HG03135 (cell line): ENCODE measurements at regions not wholly inside any gene's neighbourhood (a gene's known extent, or its start where the extent isn't known, plus 50 kb on each side); places are given as distances from the start of the nearest gene placed in this dataset.

Source experiments
- ATAC-seq: cut with Tn5 transposase; IDR thresholded peaks from one replicate; pipeline ENCODE4 v1.9.1; 2021; ENCODE audit warnings: mild to moderate bottlenecking, moderate library complexity; ENCODE audit not compliant: unreplicated experiment

DNA sequence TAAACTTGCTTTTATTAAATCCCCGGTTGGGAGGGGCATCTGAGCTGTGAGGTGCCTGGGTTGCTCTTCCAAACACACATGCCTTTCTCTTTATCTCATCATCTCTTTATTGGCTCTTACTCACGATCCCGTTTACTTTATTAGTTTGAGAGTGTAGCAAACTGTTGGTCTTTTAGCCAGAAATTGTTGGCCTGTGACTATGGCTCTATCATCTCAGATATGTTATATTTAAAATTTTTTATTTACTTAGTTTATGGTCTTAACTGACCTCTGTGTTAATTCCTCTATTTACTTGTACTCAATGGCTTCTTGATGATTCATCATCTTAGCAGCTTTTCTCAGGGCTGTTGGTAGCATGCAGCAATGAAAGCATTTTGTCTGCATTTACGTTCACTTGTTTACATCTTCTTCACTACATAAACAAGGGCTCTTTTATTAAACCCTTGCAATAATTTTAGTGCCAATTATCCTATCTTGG is 408.4 kb downstream of the HRH4 start:
- ATAC-seq: no peak

DNA sequence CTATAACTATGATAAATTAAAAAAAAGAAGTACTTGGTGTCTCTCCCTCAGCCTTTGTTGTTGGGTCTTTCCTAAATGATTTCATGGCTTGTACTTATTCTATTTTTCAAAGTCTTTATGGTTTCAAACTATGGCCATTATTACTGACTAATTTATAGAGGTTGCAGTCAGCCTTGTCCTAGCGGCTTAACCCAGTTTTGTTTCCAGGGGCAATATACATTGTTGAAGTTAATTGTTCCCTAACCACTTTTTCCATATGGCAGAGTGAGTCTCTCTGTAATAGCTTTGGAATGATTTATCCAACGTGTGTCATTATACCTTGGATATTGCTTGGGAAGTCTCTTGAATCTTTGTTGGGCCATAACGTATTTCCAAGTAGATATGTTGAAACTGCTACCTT is 408.8 kb downstream of the HRH4 start:
- ATAC-seq: no peak

DNA sequence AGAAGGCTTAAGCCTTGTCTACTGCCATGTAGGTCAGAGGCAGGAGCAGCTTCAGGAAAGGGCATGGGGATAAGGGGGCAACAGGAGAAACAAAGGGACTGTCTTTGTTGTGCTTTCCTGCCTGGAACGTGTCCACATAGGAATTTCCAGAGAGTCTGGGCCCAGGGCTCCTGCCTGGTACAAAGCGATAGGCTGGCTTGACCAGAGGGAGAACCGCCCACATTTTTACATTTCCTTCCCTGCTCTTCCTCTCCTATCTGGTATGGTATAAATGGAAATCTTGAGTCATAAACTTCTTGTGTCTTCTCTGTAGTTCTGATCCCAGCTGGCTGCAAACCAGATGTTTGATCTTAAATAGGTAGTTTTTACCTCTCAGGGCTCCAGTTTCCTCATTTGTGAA is 414.8 kb downstream of the HRH4 start:
- ATAC-seq: no peak

DNA sequence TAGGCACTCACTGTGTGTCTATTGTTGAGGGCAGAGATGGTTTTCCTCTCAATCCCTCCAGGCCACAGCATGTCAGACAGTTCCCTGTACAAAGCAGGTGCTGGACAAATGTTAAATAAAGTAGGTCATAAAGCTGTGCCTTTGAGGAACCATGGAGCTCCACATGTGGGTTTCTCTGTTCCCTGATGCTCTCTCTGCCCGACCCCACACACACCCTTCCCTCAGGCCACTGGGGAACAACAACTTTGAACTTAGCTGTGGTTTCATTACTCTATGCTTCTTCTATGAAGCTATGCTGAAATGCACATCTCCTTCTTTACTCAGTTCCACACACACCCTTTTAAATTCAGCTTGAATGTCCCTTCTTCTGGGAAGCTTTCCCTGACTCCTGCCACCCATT is 415.3 kb downstream of the HRH4 start:
- ATAC-seq: no peak

DNA sequence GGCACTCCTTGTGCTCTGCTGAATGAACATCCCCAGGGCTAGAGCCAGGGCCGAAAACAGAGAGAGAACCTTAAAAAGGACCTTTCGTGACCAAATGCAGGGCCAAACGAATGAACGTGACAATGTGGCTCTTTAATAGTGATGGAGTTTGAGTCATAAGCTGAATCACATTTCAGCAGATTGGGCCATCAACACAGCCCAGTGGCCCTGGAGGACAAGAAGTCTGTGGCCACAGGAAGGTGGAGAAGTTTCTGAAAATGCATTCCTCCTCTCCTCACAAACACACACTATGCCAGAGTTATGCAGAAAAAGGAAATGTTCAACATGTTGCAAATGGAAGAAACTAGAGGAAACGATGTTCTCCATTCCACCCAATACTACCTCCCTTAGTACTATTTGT is 415.8 kb downstream of the HRH4 start:
- ATAC-seq: no peak

DNA sequence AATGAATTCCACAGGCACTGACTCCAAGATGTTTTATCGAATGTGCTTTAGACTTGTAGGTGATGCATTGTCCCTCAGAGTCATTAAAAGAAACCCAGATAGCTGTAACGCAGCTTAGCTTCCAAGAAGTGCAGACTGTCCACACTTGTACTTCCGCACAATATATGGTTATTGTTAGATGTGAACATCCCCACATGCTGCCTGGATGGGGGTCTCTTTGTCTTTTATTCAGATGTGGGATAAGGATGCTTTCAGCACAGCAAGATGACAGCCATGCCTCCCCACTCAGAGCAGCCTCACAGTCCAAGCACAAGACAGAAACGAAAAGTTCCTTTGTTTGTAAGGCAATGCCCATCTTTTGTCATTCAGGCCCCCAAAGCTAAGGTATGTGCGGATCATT is 416.6 kb downstream of the HRH4 start:
- no peak for ATAC-seq

DNA sequence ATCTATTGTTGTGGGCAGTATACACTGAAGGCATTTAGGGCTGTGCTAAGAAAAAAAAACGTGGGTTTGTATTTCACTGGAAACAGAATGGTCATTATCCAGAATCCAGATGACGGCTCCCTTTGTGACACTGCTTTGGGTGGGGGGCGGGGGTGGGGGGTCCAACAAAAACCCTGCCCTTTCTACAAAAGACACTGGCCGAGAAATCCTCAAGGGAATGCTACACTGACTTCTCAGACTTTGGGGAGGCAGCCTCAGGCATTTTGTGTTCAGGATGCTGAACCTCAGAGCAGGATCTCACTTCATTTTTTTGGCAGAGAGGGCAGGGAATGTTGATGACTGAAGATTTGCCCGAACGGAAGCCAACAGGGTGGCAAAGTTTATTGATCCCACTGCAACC is 417.1 kb downstream of the HRH4 start:
- ATAC-seq: no peak

DNA sequence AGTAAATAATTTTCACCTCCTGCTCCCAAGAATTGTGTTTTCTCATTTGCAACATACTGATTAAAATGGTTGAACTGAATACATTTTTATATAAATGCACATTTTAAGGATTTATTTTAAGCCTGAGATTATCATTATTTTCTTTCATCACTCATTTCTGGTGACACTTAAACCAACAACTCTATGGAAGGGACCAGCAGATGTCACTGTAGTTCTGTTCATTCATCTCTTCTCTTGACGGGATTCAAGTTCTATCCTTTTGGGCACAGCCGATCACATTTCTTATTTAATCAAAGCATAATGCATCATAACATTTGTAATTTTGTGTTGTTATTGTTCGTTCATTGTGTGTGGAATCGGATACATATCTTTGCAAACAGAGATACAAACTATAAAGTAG is 417.9 kb downstream of the HRH4 start:
- no peak for ATAC-seq

DNA sequence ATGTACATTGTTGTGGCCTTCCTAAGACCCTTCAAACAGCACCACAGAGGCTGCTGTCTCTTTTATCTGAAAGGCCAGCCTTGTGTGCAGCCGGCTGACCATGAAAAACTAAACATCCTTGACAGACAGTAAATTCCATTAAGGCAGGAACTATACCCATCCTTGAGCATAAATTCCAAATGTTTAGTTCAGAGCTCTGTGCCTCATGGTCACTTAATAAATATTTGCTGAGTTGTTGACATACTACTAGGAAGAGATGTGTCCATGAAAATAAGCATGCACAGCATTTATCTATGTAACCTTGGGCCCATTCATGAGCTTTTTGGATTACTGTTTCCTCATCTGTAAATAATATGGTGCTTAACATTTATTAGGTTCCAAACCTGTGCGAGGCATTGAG is 424.8 kb downstream of the HRH4 start:
- ATAC-seq: no peak

DNA sequence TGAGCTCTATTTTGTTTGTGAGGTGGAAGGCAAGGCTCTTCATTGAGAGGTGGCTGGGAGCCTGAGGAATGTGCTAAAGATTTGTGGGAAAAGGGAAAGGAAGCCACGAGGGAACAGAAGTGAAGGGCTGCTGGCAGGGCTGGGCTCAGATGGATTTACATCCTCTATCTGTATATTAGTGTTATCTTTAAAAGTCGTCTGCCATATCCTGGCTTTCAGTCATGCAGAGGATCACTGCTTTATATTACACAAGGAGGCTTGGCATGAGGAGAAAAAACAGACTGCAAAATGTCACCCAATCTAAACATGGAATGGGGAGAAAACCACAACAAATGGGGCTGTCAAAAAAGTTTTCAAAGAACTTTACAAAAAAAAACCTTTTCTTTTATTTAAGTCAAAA is 434.4 kb downstream of the HRH4 start:
- ATAC-seq: no peak

DNA sequence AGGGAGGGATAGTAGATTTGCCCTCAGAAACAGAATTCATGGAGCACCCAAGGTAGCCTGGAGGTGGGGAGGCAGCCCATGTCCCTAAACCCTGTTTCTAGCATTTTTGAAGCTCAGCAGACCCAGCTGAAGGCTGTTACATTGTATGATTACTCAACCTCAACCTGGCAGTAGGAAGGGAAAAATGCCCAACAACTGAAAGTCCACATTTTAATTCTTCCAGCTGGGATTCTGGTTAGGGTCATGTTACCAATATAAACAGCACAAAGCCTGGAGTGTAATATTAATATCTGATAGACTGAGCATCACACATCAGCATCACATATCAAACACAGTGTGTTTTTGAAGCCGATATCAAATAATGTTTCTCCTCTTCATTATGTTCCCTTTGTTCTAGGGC is 437.0 kb downstream of the HRH4 start:
- ATAC-seq: no peak

DNA sequence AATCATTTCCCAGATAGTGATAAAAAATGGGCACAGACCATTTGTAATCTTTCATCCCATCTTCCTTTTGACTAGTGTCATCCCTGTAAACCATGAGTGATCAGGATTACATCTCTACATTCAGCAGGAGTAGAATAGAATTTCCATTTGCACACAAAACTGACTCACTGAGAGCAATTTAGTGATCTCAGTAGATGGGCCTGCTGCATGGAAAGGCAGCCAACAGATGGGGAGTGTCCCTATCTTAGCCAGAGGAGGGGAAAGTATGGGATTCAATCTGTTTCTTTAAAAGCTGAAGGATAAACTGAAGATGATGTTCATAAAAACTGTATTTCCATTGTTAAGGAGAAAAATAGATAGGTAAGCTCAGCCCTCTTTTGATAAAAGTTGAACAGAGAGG is 441.7 kb downstream of the ZNF521 start:
- no peak for ATAC-seq

DNA sequence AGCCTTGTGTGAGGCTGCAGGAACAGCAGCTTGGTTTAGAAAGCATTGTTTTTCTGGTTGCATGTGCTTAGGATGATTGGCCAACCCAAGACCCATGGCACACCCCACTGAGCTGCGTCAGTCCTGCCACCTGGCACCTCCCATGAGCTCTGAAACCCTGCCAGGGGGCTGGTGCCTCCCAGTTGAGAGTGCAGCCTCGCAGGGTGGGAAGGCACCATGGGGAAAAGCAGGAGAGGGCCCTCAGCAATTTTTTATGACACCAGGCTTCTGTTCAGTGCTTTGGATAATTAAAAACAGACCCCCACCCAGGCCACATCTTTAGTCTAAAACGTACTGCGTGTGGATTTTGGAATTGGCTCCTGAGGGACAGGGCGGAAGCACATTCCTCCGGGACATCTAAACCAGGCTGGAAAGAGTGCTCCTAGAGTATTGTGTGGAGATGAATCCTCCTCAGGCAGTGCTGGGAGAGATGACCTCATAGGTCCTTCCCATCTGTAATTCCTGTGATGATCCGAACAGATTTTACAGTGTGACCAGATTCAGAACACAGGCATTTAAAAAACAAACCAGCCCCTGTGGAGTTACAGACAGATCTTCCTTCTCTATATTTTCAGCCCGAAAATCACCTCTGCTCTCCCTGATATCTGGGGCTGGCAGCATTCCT is 438.3 kb downstream of the ZNF521 start:
- no peak for ATAC-seq

DNA sequence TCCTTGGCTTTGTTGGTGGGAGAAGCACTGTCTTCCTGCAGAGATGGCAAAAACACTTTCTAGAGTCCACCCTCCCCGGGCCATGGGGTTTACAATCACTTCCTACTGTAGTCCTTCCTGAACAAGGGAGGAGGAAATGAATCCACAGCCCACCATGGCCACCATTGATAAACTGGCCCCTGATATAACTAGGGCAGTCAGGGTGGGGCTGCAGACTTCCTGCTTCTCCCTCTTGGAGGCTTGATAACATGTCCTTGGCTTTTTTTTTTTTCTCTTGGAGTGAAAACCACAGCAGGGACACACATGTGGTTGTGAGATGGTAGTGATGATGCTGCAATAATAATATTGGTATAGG is 437.8 kb downstream of the ZNF521 start:
- no peak for ATAC-seq

DNA sequence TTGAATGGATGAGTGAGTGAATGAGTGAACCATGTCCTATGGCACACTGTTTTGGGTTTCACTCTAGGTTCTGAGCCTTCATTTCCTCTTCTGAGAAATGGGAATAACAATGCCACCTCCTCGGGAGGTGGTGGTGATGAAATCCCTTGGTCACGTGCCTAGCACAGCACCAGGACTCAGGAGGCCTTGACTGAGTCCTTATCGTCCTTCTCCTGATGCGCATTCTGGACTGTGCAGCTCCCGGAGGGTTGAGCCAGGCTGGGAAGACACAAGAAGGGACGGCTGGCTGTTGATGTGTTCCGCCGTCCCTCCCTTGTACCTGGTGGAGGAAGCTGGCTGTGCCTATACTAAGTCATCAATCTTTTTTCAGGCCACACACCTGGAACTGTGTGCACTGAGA is 437.3 kb downstream of the ZNF521 start:
- ATAC-seq: no peak

DNA sequence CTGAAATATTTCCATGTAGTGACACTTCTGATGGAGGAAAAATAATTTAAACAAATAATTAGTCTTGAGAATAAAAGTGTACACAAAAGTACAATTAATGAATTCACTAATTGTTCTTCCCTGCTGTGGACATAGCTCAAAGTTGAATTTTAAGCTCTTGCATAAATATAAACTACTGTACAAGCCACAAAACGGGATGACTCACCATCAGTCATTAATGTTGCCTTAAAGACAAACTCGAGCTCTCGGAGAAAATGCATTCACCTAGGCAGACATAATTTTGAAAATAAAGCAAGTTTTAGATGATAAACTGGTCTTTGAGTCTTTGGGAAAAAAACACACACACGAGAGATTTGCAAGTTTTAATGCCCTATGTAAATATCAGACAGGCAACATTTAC is 436.4 kb downstream of the ZNF521 start:
- no peak for ATAC-seq

DNA sequence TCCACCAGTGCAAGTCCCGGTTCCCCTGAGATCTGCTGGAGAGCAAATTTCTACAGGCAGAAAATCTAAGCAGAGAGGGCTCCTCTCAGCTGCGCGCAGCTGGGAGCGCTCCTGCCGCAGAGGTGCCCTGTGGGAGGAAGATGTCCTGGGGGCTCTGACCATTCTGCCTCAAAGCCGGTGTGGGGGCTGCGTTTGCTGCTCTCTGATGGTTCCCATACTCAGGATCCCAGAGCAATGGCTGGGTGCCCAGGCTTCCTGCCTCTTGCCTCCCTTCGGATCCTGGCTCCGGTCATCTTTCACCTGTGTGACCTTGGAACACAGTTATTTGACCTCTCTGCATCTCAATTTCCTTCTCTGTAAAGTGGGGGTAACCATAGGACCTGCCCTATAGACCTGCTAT is 434.2 kb downstream of the ZNF521 start:
- ATAC-seq: no peak

DNA sequence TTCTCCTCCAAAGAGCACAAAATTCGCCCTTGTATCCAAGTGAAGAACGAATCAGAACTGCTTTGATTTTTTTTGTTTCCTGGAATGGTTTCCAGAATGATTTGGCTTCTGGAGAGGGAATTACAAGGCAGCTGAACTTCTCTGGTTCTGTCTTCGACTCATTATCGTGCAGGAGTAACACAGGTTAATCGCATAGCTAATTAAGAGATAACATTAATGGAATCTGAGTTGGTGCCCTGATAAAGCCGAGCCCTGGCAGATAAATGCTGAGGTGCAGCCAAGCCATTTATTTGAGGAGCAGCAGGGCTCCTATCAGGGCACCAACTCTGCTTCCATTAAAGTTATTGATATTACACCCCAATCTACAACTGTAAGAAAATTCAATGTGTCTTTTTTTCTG is 433.7 kb downstream of the ZNF521 start:
- no peak for ATAC-seq

DNA sequence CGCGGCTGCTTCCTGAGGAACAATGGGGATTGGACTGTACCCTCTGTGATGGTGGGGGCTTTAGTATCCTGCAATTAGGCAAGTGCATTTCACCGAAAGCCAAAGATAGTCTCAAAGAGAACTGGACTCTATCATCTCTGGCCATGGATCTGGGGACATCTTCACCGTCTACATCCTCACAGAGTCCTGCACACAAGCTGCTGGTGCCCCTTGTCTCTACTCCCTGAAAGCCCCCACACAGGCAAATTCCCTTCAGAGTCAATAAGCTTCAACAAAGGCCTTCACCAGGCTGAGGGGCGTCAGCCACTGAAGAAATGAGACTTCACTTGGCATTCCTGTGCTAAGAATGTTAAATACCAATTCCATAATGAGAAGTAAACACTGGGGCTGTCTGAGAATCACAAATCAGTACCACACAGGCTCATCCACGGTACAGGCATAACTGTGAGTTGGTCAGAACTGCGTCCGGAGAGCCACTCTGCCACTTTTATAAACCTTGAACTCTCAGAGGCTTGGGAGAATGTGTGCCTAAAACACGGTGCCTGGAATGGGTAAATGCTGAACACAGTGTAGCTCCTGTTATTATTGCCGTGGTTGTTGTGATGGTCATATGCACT is 432.7 kb downstream of the ZNF521 start:
- no peak for ATAC-seq

DNA sequence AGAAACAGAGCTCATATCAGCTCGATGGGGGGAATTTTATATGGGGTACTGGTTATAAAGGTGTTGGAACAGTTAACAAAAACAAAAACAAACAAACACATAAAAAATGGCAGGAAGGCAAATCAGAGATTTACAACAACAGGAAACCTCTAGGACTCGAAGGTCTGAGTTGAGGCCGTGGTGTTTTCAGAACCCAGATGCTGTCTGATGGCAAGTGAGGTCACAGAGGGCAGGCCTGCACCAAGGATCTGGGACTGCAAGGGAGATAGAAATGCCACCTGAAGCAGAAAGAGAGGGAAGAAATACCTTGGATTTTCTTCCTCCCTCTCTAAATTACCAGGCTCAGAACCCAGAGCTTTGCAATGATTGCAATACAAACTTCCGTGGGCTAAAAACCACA is 429.5 kb downstream of the ZNF521 start:
- no peak for ATAC-seq

DNA sequence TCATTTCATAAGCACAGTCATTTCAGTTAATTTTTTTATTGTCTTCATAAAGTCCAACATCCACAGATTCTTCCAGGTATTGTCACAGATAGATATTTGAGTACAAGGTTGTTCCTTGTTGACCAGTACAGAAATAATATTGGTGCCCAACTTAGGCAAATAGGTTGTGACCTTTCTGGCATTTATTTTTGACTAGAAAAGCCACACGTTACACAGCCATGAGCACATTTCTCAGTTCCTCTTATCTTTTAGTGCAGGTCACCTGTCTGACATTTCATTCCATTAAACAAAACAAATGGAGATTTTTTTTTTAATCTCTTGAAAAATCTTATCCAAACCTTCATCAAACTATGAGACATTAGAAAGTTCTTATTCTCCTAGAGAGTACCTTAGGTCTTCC is 428.8 kb downstream of the ZNF521 start:
- ATAC-seq: peak; percentile 87

DNA sequence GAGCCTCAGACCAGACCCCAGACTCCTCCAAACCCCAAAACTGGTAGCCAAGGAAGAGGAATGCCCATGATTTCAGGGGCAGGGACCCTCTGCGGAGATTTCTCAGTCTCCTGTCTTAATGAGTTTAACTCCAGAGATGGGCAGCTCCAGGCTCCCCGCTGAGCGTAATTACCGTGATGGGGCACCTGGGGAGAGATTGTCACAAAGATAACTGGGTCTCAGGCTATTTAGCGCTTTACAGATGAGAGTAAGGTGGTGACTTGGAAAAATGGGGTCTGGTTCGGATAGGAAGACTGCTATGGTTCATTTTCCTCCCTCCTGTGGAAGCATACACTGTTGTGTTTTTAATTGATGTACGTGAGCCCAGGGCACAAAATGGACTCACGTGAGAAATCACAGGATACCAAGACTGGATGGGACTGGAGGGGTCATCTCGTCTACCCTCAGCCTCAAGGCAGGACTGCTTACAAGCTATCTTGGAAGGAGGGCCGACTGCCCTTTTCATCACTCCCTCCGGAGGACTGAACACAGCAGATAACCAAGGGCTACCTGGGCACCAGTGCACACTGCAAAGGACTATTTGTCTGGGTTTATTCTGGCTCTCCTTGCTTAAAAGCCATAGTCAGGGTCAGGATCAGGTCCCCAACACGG is 427.8 kb downstream of the ZNF521 start:
- no peak for ATAC-seq

DNA sequence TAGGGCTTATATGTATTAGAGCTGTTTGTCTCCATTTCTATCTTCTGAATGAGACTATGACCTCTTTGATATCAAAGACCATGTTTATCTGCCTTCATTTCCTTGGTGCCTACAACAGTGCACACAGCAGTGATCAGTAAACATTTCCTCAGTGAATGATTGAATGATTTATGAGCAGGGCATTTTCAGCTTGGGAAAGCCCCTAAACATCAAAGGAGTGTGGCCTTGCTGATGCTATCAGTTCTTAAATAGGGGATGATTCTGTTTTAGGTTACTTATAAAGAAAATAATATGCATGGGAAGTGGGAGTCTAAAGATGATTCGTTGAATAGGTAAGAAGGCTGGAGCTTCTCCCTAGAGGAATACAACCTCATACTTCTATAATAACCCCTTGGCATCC is 425.3 kb downstream of the ZNF521 start:
- ATAC-seq: no peak
